Astrocyte (in vitro differentiated cells and primary cell): ENCODE measurements at regions not wholly inside any gene's neighbourhood (a gene's known extent, or its start where the extent isn't known, plus 50 kb on each side); places are given as distances from the start of the nearest gene placed in this dataset.

Source experiments
- DNase-seq: peaks from one replicate; pipeline ENCODE4 v3.0.0-alpha.2; 2010; ENCODE audit warnings: low read depth
- FAIRE-seq: peaks from 2 replicates; lab custom pipeline; 2011; peaks lifted over from hg19 to GRCh38; lab: Jason Lieb, UNC
- H2AFZ ChIP-seq: 2 replicates; pipeline ENCODE4 v1.6.0; 2012; ENCODE audit warnings: low read depth, low read length, inconsistent platforms
- H3K27ac ChIP-seq: 2 replicates; pipeline ENCODE4 v1.5.1; 2011; ENCODE audit warnings: low read depth, low read length, inconsistent platforms
- H3K27me3 ChIP-seq: 2 replicates; pipeline ENCODE4 v1.6.0; 2011; ENCODE audit warnings: low read length, inconsistent platforms; ENCODE audit not compliant: insufficient read depth
- H3K36me3 ChIP-seq: 2 replicates; pipeline ENCODE4 v1.5.1; 2011; ENCODE audit warnings: low read length, inconsistent platforms; ENCODE audit not compliant: insufficient read depth
- H3K4me1 ChIP-seq: 2 replicates; pipeline ENCODE4 v1.5.1; 2011; ENCODE audit warnings: low read length, inconsistent platforms; ENCODE audit not compliant: insufficient read depth
- H3K4me2 ChIP-seq: 2 replicates; pipeline ENCODE4 v1.6.0; 2012; ENCODE audit warnings: low read length, inconsistent platforms
- H3K4me3 ChIP-seq: 2 replicates; pipeline ENCODE4 v1.5.1; 2011; ENCODE audit warnings: low read depth, mild to moderate bottlenecking, low read length, inconsistent platforms; ENCODE audit not compliant: insufficient read depth
- H3K79me2 ChIP-seq: 2 replicates; pipeline ENCODE4 v1.6.0; 2012; ENCODE audit warnings: mild to moderate bottlenecking, low read length, inconsistent platforms; ENCODE audit not compliant: insufficient read depth
- H3K9ac ChIP-seq: 2 replicates; pipeline ENCODE4 v1.6.0; 2012; ENCODE audit warnings: mild to moderate bottlenecking, low read length, inconsistent platforms
- H3K9me3 ChIP-seq: 2 replicates; pipeline ENCODE4 v1.5.1; 2012; ENCODE audit warnings: low read depth, mild to moderate bottlenecking, low read length, inconsistent platforms; ENCODE audit not compliant: insufficient read depth
- H4K20me1 ChIP-seq: 2 replicates; pipeline ENCODE4 v1.6.0; 2012; ENCODE audit warnings: low read length, inconsistent platforms; ENCODE audit not compliant: insufficient read depth
- H3K27ac Mint-ChIP-seq: one replicate; pipeline ENCODE4 v1.8.0; 2021; ENCODE audit warnings: mild to moderate bottlenecking, mixed read lengths; ENCODE audit not compliant: unreplicated experiment
- H3K27me3 Mint-ChIP-seq: one replicate; pipeline ENCODE4 v1.8.0; 2021; ENCODE audit warnings: low read depth, mixed read lengths; ENCODE audit not compliant: unreplicated experiment
- H3K36me3 Mint-ChIP-seq: one replicate; pipeline ENCODE4 v1.8.0; 2021; ENCODE audit warnings: low read depth, mixed read lengths; ENCODE audit not compliant: unreplicated experiment
- H3K4me1 Mint-ChIP-seq: one replicate; pipeline ENCODE4 v1.8.0; 2021; ENCODE audit warnings: low read depth, mixed read lengths; ENCODE audit not compliant: unreplicated experiment
- H3K4me3 Mint-ChIP-seq: one replicate; pipeline ENCODE4 v1.8.0; 2021; ENCODE audit warnings: mild to moderate bottlenecking, moderate library complexity, mixed read lengths; ENCODE audit not compliant: unreplicated experiment
- H3K9me3 Mint-ChIP-seq: one replicate; pipeline ENCODE4 v1.8.0; 2021; ENCODE audit warnings: mild to moderate bottlenecking, mixed read lengths; ENCODE audit not compliant: unreplicated experiment
- EZH2 ChIP-seq: IDR thresholded peaks from 2 replicates; pipeline ENCODE4 v1.6.1; 2012; ENCODE audit warnings: mild to moderate bottlenecking, low read length, inconsistent platforms; ENCODE audit not compliant: insufficient read depth
- TF ChIP-seq, protein P1 (sequence below): IDR thresholded peaks from 2 replicates; pipeline ENCODE4 v1.5.1; 2011; ENCODE audit warnings: low read depth, mild to moderate bottlenecking, inconsistent platforms, low read length, moderate library complexity; ENCODE audit not compliant: insufficient read depth

DNA sequence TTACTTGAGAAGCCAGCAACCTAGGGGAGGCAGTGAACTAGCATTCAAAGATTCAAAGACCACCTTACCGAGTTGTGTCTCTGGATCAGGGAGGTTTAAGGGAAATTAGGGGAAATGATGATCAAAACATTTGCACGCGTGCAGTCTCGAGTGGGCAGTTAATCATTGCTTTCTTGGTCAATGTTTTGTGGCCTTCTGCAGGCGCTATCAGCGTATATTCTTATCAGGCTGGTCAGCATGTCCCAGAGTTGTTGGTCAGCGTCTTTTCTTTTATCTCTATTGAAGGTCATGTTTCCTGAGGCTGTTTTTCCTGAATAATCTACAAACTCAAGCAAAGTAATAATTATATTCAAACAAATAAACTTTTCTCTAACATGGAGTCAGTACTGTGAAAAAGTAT, 84.0 kb upstream of the ZNF81 start:
- no peak for FAIRE-seq
- Histone ChIP-seq H2AFZ (no peak overlapping the region), H3K4me1 (no peaks in the 10 kb centered on the region), H3K27ac (no peak overlapping the region), H3K36me3 (no peaks in the 10 kb centered on the region), H3K9me3 (no peaks in the 10 kb centered on the region), H3K9ac (no peak overlapping the region), H4K20me1 (no peaks in the 10 kb centered on the region), H3K79me2 (no peaks in the 10 kb centered on the region), H3K4me2 (no peak overlapping the region), H3K27me3 (no peaks in the 10 kb centered on the region), H3K4me3 (no peak overlapping the region)
- no peak for TF ChIP-seq EZH2
- TF ChIP-seq, protein P1, sequence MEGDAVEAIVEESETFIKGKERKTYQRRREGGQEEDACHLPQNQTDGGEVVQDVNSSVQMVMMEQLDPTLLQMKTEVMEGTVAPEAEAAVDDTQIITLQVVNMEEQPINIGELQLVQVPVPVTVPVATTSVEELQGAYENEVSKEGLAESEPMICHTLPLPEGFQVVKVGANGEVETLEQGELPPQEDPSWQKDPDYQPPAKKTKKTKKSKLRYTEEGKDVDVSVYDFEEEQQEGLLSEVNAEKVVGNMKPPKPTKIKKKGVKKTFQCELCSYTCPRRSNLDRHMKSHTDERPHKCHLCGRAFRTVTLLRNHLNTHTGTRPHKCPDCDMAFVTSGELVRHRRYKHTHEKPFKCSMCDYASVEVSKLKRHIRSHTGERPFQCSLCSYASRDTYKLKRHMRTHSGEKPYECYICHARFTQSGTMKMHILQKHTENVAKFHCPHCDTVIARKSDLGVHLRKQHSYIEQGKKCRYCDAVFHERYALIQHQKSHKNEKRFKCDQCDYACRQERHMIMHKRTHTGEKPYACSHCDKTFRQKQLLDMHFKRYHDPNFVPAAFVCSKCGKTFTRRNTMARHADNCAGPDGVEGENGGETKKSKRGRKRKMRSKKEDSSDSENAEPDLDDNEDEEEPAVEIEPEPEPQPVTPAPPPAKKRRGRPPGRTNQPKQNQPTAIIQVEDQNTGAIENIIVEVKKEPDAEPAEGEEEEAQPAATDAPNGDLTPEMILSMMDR, result no peak
- H3K9me3 Mint-ChIP-seq, result peaks cover 2% of the 10 kb centered on the region
- H3K4me1 Mint-ChIP-seq, result no peaks in the 10 kb centered on the region
- no peaks in the 10 kb centered on the region for H3K36me3 Mint-ChIP-seq
- no peak for DNase-seq
- H3K4me3 Mint-ChIP-seq, result no peak overlapping the region
- H3K27ac Mint-ChIP-seq, result no peak overlapping the region
- peaks cover 5% of the 10 kb centered on the region for H3K27me3 Mint-ChIP-seq

DNA sequence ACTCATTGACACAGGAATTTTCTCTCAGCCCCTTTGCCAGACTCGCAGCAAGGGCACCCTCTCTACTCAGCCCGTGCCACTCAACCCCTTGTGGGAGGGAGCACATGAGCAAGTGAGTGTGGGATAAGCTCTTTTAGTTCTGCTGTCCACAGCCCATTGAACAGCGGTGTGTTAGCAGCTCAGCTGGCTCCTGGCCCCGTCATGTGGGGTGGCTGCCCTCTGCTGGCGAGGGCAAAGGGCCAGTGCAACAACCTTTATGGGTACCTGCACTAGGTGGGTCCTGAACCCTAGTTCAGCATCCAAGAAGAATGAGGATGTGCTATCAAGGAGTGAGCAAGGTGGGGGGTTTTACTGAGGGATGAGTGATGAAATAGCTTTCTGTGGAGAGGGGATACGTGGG, 85.0 kb upstream of the ZNF81 start:
- H3K4me3 Mint-ChIP-seq, result no peak overlapping the region
- H3K4me1 Mint-ChIP-seq, result no peaks in the 10 kb centered on the region
- H3K27ac ChIP-seq, result no peak overlapping the region
- no peaks in the 10 kb centered on the region for H3K4me1 ChIP-seq
- H4K20me1 ChIP-seq, result no peaks in the 10 kb centered on the region
- H3K9ac ChIP-seq, result no peak overlapping the region
- FAIRE-seq, result no peak
- H3K27me3 Mint-ChIP-seq, result peaks cover 5% of the 10 kb centered on the region
- DNase-seq, result no peak
- H3K4me2 ChIP-seq, result no peak overlapping the region
- no peaks in the 10 kb centered on the region for H3K36me3 ChIP-seq
- no peaks in the 10 kb centered on the region for H3K79me2 ChIP-seq
- TF ChIP-seq, protein P1, result no peak
- TF ChIP-seq EZH2, result no peak
- no peak overlapping the region for H3K27ac Mint-ChIP-seq
- no peak overlapping the region for H2AFZ ChIP-seq
- H3K9me3 ChIP-seq, result no peaks in the 10 kb centered on the region
- H3K36me3 Mint-ChIP-seq, result no peaks in the 10 kb centered on the region
- H3K27me3 ChIP-seq, result no peaks in the 10 kb centered on the region
- no peak overlapping the region for H3K4me3 ChIP-seq
- peaks cover 2% of the 10 kb centered on the region for H3K9me3 Mint-ChIP-seq

DNA sequence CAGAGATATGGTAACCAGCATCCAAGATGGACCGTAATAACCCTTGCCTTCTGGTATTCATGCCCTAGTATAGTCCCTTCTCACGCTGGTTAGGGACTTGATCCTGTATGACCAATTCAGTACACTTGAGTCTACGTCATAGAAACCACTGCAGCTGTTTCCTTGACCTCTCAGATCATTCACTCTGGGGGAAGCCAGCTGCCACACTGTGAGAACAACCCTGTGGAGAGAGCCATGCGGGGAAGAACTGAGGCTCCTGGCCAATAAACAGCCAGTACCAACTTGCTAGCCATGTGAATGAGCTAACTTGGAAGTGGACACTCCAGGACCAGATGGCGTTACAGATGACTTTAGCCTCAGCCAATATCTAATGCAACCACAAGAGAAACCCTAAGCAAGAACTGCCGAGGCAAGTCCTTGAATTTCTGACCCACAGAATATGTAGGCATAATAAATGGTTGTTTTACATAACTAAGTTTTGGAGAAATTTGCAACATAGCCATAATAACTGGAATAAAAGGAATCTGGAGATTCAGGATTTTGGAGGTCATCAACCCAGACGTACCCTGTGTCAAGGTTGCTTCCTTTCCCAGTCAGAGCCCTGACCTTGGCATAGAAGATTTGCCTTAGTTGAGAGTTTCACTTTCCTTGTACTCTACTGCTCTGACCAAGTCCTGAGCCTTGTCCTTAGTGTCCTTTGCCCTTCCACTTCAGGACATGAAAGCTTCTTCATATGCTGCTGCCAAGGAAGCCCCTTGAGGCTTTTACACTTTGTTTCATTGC, 87.3 kb upstream of the ZNF81 start:
- H3K36me3 Mint-ChIP-seq, result no peaks in the 10 kb centered on the region
- H3K79me2 ChIP-seq, result no peaks in the 10 kb centered on the region
- H3K27me3 Mint-ChIP-seq, result peaks cover 5% of the 10 kb centered on the region
- FAIRE-seq (peak; percentile 29), DNase-seq (peak; percentile 6)
- H3K27ac ChIP-seq, result no peak overlapping the region
- no peaks in the 10 kb centered on the region for H3K27me3 ChIP-seq
- H3K4me3 ChIP-seq, result no peak overlapping the region
- no peaks in the 10 kb centered on the region for H3K36me3 ChIP-seq
- no peak overlapping the region for H3K4me3 Mint-ChIP-seq
- no peak overlapping the region for H3K4me2 ChIP-seq
- H3K27ac Mint-ChIP-seq, result no peak overlapping the region
- H3K4me1 Mint-ChIP-seq, result peaks cover 5% of the 10 kb centered on the region
- no peak overlapping the region for H2AFZ ChIP-seq
- H3K9ac ChIP-seq, result no peak overlapping the region
- TF ChIP-seq, protein P1, result no peak
- no peak for TF ChIP-seq EZH2
- H3K4me1 ChIP-seq, result no peaks in the 10 kb centered on the region
- H3K9me3 ChIP-seq, result no peaks in the 10 kb centered on the region
- H4K20me1 ChIP-seq, result no peaks in the 10 kb centered on the region
- H3K9me3 Mint-ChIP-seq, result peaks cover 3% of the 10 kb centered on the region
